Fibroblast of lung (primary cell): ENCODE measurements at regions not wholly inside any gene's neighbourhood (a gene's known extent, or its start where the extent isn't known, plus 50 kb on each side); places are given as distances from the start of the nearest gene placed in this dataset.

ENCODE experiments used
- DNase-seq, 2 donors: peaks; one replicate each; pipeline versions ENCODE4 v3.0.0 to v3.0.0-alpha.2; 2010; ENCODE audit warnings: low read depth in 2 of 2
- H2AFZ ChIP-seq: 2 replicates; pipeline ENCODE4 v1.5.1; 2012; ENCODE audit warnings: low read length, control low read depth, inconsistent platforms
- H3K27ac ChIP-seq: 2 replicates; pipeline ENCODE4 v1.5.1; 2011; ENCODE audit warnings: low read length, control low read depth; ENCODE audit not compliant: insufficient read depth
- H3K27me3 ChIP-seq: 2 replicates; pipeline ENCODE4 v1.5.1; 2011; ENCODE audit warnings: mild to moderate bottlenecking, low read length; ENCODE audit not compliant: control insufficient read depth, insufficient read depth
- H3K36me3 ChIP-seq: 2 replicates; pipeline ENCODE4 v1.5.1; 2011; ENCODE audit warnings: low read length; ENCODE audit not compliant: control insufficient read depth, insufficient read depth
- H3K4me1 ChIP-seq: 2 replicates; pipeline ENCODE4 v1.5.1; 2011; ENCODE audit warnings: low read length; ENCODE audit not compliant: control insufficient read depth, insufficient read depth; ENCODE audit errors: extremely low read depth
- H3K4me2 ChIP-seq: 2 replicates; pipeline ENCODE4 v1.5.1; 2011; ENCODE audit warnings: low read length, control low read depth; ENCODE audit not compliant: insufficient read depth; ENCODE audit errors: extremely low read depth
- H3K4me3 ChIP-seq, 4 experiments: fragments of 200-600 bp in 1 of 4; sonication (generic) in 1 of 4; replicated peaks in 1 of 4; 2 replicates each; pipeline ENCODE4 v1.5.1; 2011 to 2016; ENCODE audit warnings: low read length in 4 of 4, low read depth in 3 of 4, mild to moderate bottlenecking in 3 of 4, control low read depth in 2 of 4, inconsistent platforms in 1 of 4, mixed read lengths in 1 of 4; ENCODE audit not compliant: insufficient read depth in 1 of 4; ENCODE audit errors: control extremely low read depth in 1 of 4
- H3K79me2 ChIP-seq: 2 replicates; pipeline ENCODE4 v1.5.1; 2012; ENCODE audit warnings: mild to moderate bottlenecking, low read length, inconsistent platforms; ENCODE audit not compliant: control insufficient read depth, insufficient read depth
- H3K9ac ChIP-seq: 2 replicates; pipeline ENCODE4 v1.5.1; 2011; ENCODE audit warnings: mild to moderate bottlenecking, low read length, control low read depth; ENCODE audit not compliant: insufficient read depth
- H3K9me3 ChIP-seq: 2 replicates; pipeline ENCODE4 v1.5.1; 2012; ENCODE audit warnings: low read depth, low read length; ENCODE audit not compliant: control insufficient read depth, insufficient read depth
- H4K20me1 ChIP-seq: 2 replicates; pipeline ENCODE4 v1.5.1; 2011; ENCODE audit warnings: low read length; ENCODE audit not compliant: control insufficient read depth, insufficient read depth; ENCODE audit errors: extremely low read depth
- EZH2 ChIP-seq: IDR thresholded peaks from 2 replicates; pipeline ENCODE4 v1.5.1; 2012; ENCODE audit warnings: low read length, control low read depth, mild to moderate bottlenecking; ENCODE audit errors: missing control alignments
- TF ChIP-seq, protein P1 (sequence below), 2 donors: IDR thresholded peaks in 1 of 2; conservative IDR thresholded peaks in 1 of 2; 1 replicate in 1 of 2; 2 replicates in 1 of 2; pipeline ENCODE4 v1.5.1; 2011 to 2012; ENCODE audit warnings: low read length in 2 of 2, control low read depth in 1 of 2, inconsistent platforms in 1 of 2, low read depth in 1 of 2, mild to moderate bottlenecking in 1 of 2

GRCh38 chr1:105736349-105736748 lies 1320.1 kb upstream of the PRMT6 start:
- H3K4me2 ChIP-seq = no peak overlapping the region
- H3K27ac ChIP-seq = no peak overlapping the region
- no peak for DNase-seq
- no peaks in the 10 kb centered on the region for H3K4me1 ChIP-seq
- no peaks in the 10 kb centered on the region for H3K36me3 ChIP-seq
- H3K27me3 ChIP-seq = no peaks in the 10 kb centered on the region
- H2AFZ ChIP-seq = no peak overlapping the region
- no peaks in the 10 kb centered on the region for H3K79me2 ChIP-seq
- H3K9ac ChIP-seq = no peak overlapping the region
- H3K4me3 ChIP-seq = no peak overlapping the region
- no peaks in the 10 kb centered on the region for H3K9me3 ChIP-seq
- no peaks in the 10 kb centered on the region for H4K20me1 ChIP-seq
- TF ChIP-seq, protein P1, sequence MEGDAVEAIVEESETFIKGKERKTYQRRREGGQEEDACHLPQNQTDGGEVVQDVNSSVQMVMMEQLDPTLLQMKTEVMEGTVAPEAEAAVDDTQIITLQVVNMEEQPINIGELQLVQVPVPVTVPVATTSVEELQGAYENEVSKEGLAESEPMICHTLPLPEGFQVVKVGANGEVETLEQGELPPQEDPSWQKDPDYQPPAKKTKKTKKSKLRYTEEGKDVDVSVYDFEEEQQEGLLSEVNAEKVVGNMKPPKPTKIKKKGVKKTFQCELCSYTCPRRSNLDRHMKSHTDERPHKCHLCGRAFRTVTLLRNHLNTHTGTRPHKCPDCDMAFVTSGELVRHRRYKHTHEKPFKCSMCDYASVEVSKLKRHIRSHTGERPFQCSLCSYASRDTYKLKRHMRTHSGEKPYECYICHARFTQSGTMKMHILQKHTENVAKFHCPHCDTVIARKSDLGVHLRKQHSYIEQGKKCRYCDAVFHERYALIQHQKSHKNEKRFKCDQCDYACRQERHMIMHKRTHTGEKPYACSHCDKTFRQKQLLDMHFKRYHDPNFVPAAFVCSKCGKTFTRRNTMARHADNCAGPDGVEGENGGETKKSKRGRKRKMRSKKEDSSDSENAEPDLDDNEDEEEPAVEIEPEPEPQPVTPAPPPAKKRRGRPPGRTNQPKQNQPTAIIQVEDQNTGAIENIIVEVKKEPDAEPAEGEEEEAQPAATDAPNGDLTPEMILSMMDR (conservative IDR thresholded peaks at IDR 0.05 in 1 of 2, IDR thresholded peaks at IDR 0.05 in 1 of 2; ENCODE audit: low read depth in 1 of 2, low read length in 2 of 2) = no peak
- no peak for TF ChIP-seq EZH2

GRCh38 chr1:105779727-105780126 lies 1276.7 kb upstream of the PRMT6 start:
- no peaks in the 10 kb centered on the region for H3K27me3 ChIP-seq
- no peaks in the 10 kb centered on the region for H3K9me3 ChIP-seq
- no peak for DNase-seq
- no peaks in the 10 kb centered on the region for H4K20me1 ChIP-seq
- no peaks in the 10 kb centered on the region for H3K79me2 ChIP-seq
- no peaks in the 10 kb centered on the region for H3K4me1 ChIP-seq
- no peak overlapping the region for H3K9ac ChIP-seq
- no peak overlapping the region for H3K27ac ChIP-seq
- no peak overlapping the region for H3K4me3 ChIP-seq
- no peaks in the 10 kb centered on the region for H3K36me3 ChIP-seq
- TF ChIP-seq EZH2 = no peak
- TF ChIP-seq, protein P1 (conservative IDR thresholded peaks at IDR 0.05 in 1 of 2, IDR thresholded peaks at IDR 0.05 in 1 of 2; ENCODE audit: low read depth in 1 of 2, low read length in 2 of 2) = no peak
- H2AFZ ChIP-seq = no peak overlapping the region
- no peak overlapping the region for H3K4me2 ChIP-seq

- H3K27me3 ChIP-seq = no peaks in the 10 kb centered on the region
- no peak overlapping the region for H3K4me2 ChIP-seq
- no peak for TF ChIP-seq EZH2
- TF ChIP-seq, protein P1 (conservative IDR thresholded peaks at IDR 0.05 in 1 of 2, IDR thresholded peaks at IDR 0.05 in 1 of 2; ENCODE audit: low read depth in 1 of 2, low read length in 2 of 2) = no peak
- no peaks in the 10 kb centered on the region for H4K20me1 ChIP-seq
- no peaks in the 10 kb centered on the region for H3K4me1 ChIP-seq
- no peak overlapping the region for H3K9ac ChIP-seq
- H3K4me3 ChIP-seq = no peak overlapping the region
- DNase-seq = no peak
- no peaks in the 10 kb centered on the region for H3K9me3 ChIP-seq
- no peak overlapping the region for H2AFZ ChIP-seq
- H3K36me3 ChIP-seq = no peaks in the 10 kb centered on the region
- no peaks in the 10 kb centered on the region for H3K79me2 ChIP-seq
- no peak overlapping the region for H3K27ac ChIP-seq
Observed at GRCh38 chr1:105785021-105785420, 1271.5 kb upstream of the PRMT6 start.
